ENCODE measurements at regions not wholly inside any gene's neighbourhood (a gene's known extent, or its start where the extent isn't known, plus 50 kb on each side); places are given as distances from the start of the nearest gene placed in this dataset.
"Not testable (repeated sequence)": the region's sequence is repeated elsewhere in the genome, so short reads cannot be mapped to it uniquely, and the experiment has no call there.

DNA sequence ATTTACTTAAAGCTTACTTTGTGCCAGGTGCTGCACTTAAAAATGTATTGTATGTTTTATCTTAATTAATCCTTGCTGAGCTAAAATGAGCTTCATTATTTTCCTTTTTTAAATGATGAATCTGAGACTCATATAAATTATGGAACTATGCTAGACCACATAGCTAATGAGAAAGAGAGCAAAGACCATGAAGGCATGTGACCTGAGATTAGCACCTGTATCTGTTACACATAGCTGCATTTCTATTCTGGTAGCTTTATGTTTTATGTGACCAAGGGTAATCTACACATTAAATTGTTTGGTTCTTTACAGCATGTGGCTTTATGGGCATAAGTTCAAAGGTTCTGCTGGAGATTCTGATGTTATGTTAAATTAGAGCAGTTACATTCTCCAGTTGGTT lies 839.1 kb upstream of the SORCS1 start:
- no peak for DNase-seq (ENCODE audit: low read depth, low spot score)
- in situ Hi-C loops (cut with HindIII; ENCODE audit: low pct_unique_long_range_greater_than_20kb, low sequenced_read_pairs): no loop called here

DNA sequence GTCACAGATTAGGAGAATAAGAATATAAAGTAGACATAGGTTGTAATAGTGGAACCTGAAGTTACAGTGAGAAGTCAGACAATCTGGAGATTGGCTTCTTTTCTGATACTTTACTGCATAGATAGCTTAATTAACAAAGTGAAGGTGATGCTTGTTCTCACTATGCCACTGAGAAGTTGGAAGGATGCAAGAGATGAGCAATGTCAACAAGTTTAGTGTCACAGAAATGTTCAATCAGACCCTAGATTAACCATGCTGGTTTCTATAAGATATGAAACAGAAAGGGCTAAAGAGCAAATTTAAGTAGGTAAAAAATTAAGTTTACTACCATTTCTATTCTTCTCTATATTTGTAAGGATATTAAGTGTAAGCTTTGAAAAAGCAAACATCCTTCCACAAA lies 838.6 kb upstream of the SORCS1 start:
- no peak for DNase-seq (ENCODE audit: low read depth, low spot score)
- in situ Hi-C loops (cut with HindIII; ENCODE audit: low pct_unique_long_range_greater_than_20kb, low sequenced_read_pairs): no loop called here

GRCh38 chr10:108000365-108000764 lies 835.9 kb upstream of the SORCS1 start:
- in situ Hi-C loops (cut with HindIII; ENCODE audit: low pct_unique_long_range_greater_than_20kb, low sequenced_read_pairs): no loop called here
- DNase-seq (ENCODE audit: low read depth, low spot score): no peak

- DNase-seq (ENCODE audit: low read depth, low spot score): no peak
- in situ Hi-C loops (cut with HindIII; ENCODE audit: low pct_unique_long_range_greater_than_20kb, low sequenced_read_pairs): no loop called here
Measured at GRCh38 chr10:107994621-107995270, 830.2 kb upstream of the SORCS1 start.

- in situ Hi-C loops (cut with HindIII; ENCODE audit: low pct_unique_long_range_greater_than_20kb, low sequenced_read_pairs): no loop called here
- DNase-seq (ENCODE audit: low read depth, low spot score): no peak
Measured at GRCh38 chr10:107986571-107986970, 822.1 kb upstream of the SORCS1 start.

DNA sequence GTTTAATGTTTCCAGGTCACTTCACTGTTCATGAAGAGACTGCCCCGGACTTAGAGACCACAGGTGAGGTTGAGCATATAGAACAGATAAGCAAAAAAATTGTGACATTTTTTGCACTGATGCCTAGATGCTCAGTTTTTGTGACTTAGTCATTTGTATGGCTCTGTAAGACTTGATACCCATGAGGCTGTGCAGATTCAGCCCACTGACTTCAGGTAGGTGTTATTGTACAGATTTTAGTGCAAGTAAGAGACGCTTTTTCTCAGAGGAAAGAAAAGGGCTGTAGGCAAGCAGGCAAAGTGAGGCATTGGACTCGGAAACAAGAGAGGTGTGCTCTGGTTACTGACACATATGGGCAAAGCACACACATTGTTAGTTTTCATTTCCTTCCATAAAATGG lies 820.1 kb upstream of the SORCS1 start:
- no peak for DNase-seq (ENCODE audit: low read depth, low spot score)
- in situ Hi-C loops (cut with HindIII; ENCODE audit: low pct_unique_long_range_greater_than_20kb, low sequenced_read_pairs): no loop called here

DNA sequence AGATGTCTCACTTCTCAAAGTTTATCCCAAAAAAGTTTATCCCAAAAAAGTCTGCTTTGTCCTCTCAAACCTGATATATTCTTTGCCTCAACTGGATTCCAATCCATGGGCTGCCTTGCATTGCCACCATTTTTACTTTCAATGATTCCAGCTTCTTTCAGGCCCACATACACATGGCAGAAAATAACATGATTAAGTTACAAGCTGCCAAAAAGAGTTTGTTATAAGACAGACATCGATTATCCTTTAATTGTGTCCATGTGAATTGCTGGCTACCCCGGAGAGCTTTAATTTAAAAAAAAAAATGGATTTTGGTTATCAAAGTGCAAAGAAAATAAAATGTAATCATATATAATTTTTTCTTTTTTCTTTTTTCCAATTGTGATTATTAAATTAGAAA lies 819.6 kb upstream of the SORCS1 start:
- in situ Hi-C loops (cut with HindIII; ENCODE audit: low pct_unique_long_range_greater_than_20kb, low sequenced_read_pairs): no loop called here
- no peak for DNase-seq (ENCODE audit: low read depth, low spot score)

DNA sequence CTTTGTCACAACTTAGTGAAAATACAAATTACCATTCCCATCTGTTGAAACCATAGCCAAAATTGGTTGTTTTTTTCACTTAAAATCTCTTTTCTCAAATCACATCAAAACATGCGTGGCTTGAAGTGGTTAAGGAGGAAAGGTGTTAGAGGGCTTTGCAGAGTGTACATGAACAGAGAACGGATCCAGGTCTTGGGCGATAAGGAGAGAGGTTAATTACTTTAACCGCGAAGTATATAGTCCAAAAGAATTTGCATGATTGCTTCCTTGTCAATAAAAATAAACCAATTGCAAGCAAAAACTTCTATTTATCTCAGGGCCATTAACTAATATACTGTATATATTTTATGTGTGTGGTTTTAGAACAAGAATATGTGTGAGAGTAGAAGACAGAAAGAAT lies 813.9 kb upstream of the SORCS1 start:
- DNase-seq (ENCODE audit: low read depth, low spot score): no peak
- in situ Hi-C loops (cut with HindIII; ENCODE audit: low pct_unique_long_range_greater_than_20kb, low sequenced_read_pairs): no loop called here

- DNase-seq (ENCODE audit: low read depth, low spot score): no peak
- in situ Hi-C loops (cut with HindIII; ENCODE audit: low pct_unique_long_range_greater_than_20kb, low sequenced_read_pairs): no loop called here
Measured at GRCh38 chr10:107971973-107972372, 807.5 kb upstream of the SORCS1 start.

- no peak for DNase-seq (ENCODE audit: low read depth, low spot score)
- in situ Hi-C loops (cut with HindIII; ENCODE audit: low pct_unique_long_range_greater_than_20kb, low sequenced_read_pairs): no loop called here
Measured at GRCh38 chr10:107971411-107971810, 806.9 kb upstream of the SORCS1 start.

- in situ Hi-C loops (cut with HindIII; ENCODE audit: low pct_unique_long_range_greater_than_20kb, low sequenced_read_pairs): no loop called here
- DNase-seq (ENCODE audit: low read depth, low spot score): no peak
Measured at GRCh38 chr10:107970512-107970911, 806.0 kb upstream of the SORCS1 start.

DNA sequence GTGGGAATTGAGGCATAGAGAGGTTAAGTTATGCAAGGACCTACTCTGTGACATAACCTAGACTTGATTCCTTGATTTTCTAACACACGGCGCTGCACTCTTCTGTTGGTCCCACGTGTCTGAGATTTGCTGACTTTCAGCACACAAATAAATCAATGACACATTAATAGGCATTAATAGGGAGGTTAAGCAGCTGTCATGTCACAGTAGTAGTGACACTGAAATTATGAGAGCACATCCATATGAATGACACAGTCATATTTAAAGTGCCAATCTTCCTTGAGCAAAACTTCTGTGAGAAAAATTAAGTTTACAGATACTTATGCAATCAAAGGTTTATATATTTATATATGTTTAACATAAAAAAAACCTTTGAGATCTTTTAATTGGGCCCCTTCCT lies 805.4 kb upstream of the SORCS1 start:
- in situ Hi-C loops (cut with HindIII; ENCODE audit: low pct_unique_long_range_greater_than_20kb, low sequenced_read_pairs): no loop called here
- DNase-seq (ENCODE audit: low read depth, low spot score): no peak

DNA sequence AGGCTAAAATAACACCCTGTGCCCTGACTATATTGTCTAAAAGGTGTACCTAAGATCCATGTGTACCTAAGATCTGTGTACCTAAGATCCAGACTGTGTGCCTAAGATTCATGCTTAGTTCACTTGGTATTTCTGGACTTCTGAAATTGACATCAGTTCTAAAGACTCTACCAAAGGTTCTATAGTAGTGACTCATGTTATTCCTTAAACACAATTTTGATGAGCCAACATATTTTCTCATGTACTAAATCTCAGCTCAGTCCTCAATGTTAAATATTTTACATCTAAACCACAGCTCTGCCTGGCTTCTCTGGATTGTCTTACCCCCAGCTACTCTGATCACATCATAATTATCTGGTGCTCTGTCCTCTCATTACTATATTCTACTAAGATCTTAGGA lies 802.3 kb upstream of the SORCS1 start:
- in situ Hi-C loops (cut with HindIII; ENCODE audit: low pct_unique_long_range_greater_than_20kb, low sequenced_read_pairs): no loop called here
- no peak for DNase-seq (ENCODE audit: low read depth, low spot score)

GRCh38 chr10:107952649-107953556 lies 788.4 kb upstream of the SORCS1 start:
- no peak for DNase-seq (ENCODE audit: low read depth, low spot score)
- in situ Hi-C loops (cut with HindIII; ENCODE audit: low pct_unique_long_range_greater_than_20kb, low sequenced_read_pairs): no loop called here

- DNase-seq (ENCODE audit: low read depth, low spot score); in situ Hi-C loops (cut with HindIII; ENCODE audit: low pct_unique_long_range_greater_than_20kb, low sequenced_read_pairs): not testable (repeated sequence)
Measured at GRCh38 chr10:107950411-107951062, 786.0 kb upstream of the SORCS1 start.

DNA sequence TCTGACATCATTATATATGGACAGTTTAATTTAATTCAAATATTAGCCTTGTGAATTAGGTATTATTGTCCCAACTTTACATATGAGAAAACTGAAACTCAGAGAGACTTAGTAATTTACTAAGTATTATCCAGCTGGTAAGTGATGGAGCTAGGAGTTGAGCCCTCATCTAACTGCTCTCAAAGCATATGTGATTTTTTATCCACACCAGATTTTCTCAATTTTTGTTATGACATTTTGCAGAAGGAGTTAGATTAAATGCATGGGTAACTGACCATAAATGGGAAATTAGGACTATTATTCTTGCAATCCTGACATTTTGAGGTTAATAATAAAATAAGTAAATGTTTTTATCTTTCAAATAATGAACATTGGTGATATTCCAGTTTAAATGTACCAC lies 778.3 kb upstream of the SORCS1 start:
- in situ Hi-C loops (cut with HindIII; ENCODE audit: low pct_unique_long_range_greater_than_20kb, low sequenced_read_pairs): no loop called here
- no peak for DNase-seq (ENCODE audit: low read depth, low spot score)

GRCh38 chr10:107933076-107933475 lies 768.6 kb upstream of the SORCS1 start:
- in situ Hi-C loops (cut with HindIII; ENCODE audit: low pct_unique_long_range_greater_than_20kb, low sequenced_read_pairs): no loop called here
- no peak for DNase-seq (ENCODE audit: low read depth, low spot score)

- in situ Hi-C loops (cut with HindIII; ENCODE audit: low pct_unique_long_range_greater_than_20kb, low sequenced_read_pairs): no loop called here
- DNase-seq (ENCODE audit: low read depth, low spot score): no peak
Measured at GRCh38 chr10:107931808-107932207, 767.3 kb upstream of the SORCS1 start.

GRCh38 chr10:107930037-107930436 lies 765.5 kb upstream of the SORCS1 start:
- DNase-seq (ENCODE audit: low read depth, low spot score): no peak
- in situ Hi-C loops (cut with HindIII; ENCODE audit: low pct_unique_long_range_greater_than_20kb, low sequenced_read_pairs): no loop called here
